HUES64 (cell line): ENCODE measurements at regions not wholly inside any gene's neighbourhood (a gene's known extent, or its start where the extent isn't known, plus 50 kb on each side); places are given as distances from the start of the nearest gene placed in this dataset.

Experiments
- H3K27ac ChIP-seq: 2 replicates; pipeline ENCODE4 v1.7.0; 2013; ENCODE audit warnings: low read depth, low read length, inconsistent platforms
- H3K27me3 ChIP-seq: 2 replicates; pipeline ENCODE4 v1.6.1; 2013; ENCODE audit warnings: mild to moderate bottlenecking, low read length; ENCODE audit not compliant: insufficient read depth
- H3K36me3 ChIP-seq: 2 replicates; pipeline ENCODE4 v1.6.1; 2013; ENCODE audit warnings: mild to moderate bottlenecking, low read length; ENCODE audit not compliant: insufficient read depth
- H3K4me1 ChIP-seq: 2 replicates; pipeline ENCODE4 v1.6.1; 2013; ENCODE audit warnings: mild to moderate bottlenecking, low read length, moderate library complexity; ENCODE audit not compliant: insufficient read depth
- H3K4me3 ChIP-seq: 2 replicates; pipeline ENCODE4 v1.5.1; 2013; ENCODE audit warnings: mild to moderate bottlenecking, low read length, moderate library complexity
- H3K9ac ChIP-seq: 2 replicates; pipeline ENCODE4 v1.6.1; 2013; ENCODE audit warnings: mild to moderate bottlenecking, low read depth, low read length
- H3K9me3 ChIP-seq: 2 replicates; pipeline ENCODE4 v1.6.1; 2013; ENCODE audit warnings: low read depth, low read length; ENCODE audit not compliant: insufficient read depth
- WGBS: fragments of 150-250, 120-280 bp; methylation state at CpG from one replicate; pipeline ENCODE4 v1.1.7; 2013; ENCODE audit warnings: missing lambda C conversion rate; 5-methylcytosine and 5-hydroxymethylcytosine counted together

- Histone ChIP-seq H3K27ac (peak overlapping the region; percentile 39; the same call in 1 of the 2 replicates), H3K9me3 (no peaks in the 10 kb centered on the region), H3K4me3 (no peak overlapping the region), H3K9ac (no peak overlapping the region), H3K27me3 (peaks cover 16% of the 10 kb centered on the region), H3K36me3 (no peaks in the 10 kb centered on the region), H3K4me1 (peaks cover 14% of the 10 kb centered on the region)
- WGBS: 7% methylated on average over 1 of the region's 1 CpG
Observed at GRCh38 chr18:64416990-64417389, 268.1 kb upstream of the LINC00305 start.

GRCh38 chr18:64415218-64415617, 266.3 kb upstream of the LINC00305 start:
- H3K9ac ChIP-seq: no peak overlapping the region
- H3K27me3 ChIP-seq: peaks cover 16% of the 10 kb centered on the region
- H3K9me3 ChIP-seq: no peaks in the 10 kb centered on the region
- no peak overlapping the region for H3K27ac ChIP-seq
- H3K4me1 ChIP-seq: peaks cover 19% of the 10 kb centered on the region
- no peak overlapping the region for H3K4me3 ChIP-seq
- no peaks in the 10 kb centered on the region for H3K36me3 ChIP-seq
- 88% methylated on average over 2 of the region's 2 CpGs for WGBS

DNA sequence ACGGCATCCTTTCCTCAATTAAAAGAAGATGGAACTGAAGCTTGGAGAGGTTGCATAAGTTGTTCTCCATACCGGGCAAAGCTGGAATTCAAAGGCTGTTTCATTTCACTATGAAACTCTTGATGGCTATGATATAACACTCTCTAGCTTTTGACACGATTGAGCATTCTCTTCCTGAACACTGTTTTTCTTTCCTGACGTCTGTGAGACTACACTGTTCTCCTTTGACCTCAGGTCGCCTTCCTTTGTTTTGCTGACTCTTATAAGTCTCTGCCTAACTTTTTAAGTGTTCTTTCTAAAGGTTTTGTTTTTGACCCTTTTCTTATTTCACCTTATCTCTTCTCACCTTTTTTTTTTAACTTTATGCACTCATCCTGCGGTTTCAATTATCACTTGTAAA, 261.8 kb upstream of the LINC00305 start:
- Histone ChIP-seq H3K4me1 (peaks cover 5% of the 10 kb centered on the region; the same call in 1 of the 2 replicates), H3K9ac (no peak overlapping the region), H3K36me3 (no peaks in the 10 kb centered on the region), H3K27ac (no peak overlapping the region), H3K4me3 (no peak overlapping the region), H3K27me3 (peaks cover 1% of the 10 kb centered on the region; the same call in 1 of the 2 replicates), H3K9me3 (no peaks in the 10 kb centered on the region)
- WGBS: 59% methylated on average over 6 of the region's 6 CpGs

GRCh38 chr18:64409511-64409910, 260.6 kb upstream of the LINC00305 start:
- no peak overlapping the region for H3K9ac ChIP-seq
- H3K27ac ChIP-seq: no peak overlapping the region
- H3K9me3 ChIP-seq: no peaks in the 10 kb centered on the region
- H3K27me3 ChIP-seq: no peaks in the 10 kb centered on the region
- H3K4me1 ChIP-seq: peaks cover 5% of the 10 kb centered on the region; the same call in 1 of the 2 replicates
- no peaks in the 10 kb centered on the region for H3K36me3 ChIP-seq
- H3K4me3 ChIP-seq: no peak overlapping the region

DNA sequence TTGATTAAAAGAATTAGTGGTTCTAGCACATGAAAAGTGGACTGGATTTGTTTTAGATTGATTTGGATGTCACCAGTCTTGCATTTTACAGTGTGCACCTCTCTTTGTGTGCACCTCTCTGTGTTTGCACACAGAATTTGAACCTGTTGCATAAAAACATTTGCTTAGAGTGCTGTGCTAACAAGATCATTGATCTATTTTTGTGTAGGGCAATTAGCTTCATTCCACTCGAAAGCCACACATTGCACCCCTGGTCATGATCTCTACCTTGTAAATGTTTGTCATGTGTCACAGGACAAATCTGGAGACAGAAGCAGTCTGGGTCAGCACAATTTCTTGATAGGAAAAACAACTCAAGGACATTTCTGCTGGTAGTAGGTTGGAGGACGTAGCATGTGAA, 258.7 kb upstream of the LINC00305 start:
- Histone ChIP-seq H3K4me1 (0 out of 2 replicates have a peak, but pooled peaks cover 5% of the 10 kb centered on the region), H3K27ac (no peak overlapping the region), H3K27me3 (no peaks in the 10 kb centered on the region), H3K4me3 (no peak overlapping the region), H3K9ac (no peak overlapping the region), H3K36me3 (no peaks in the 10 kb centered on the region), H3K9me3 (no peaks in the 10 kb centered on the region)
- 92% methylated on average over 2 of the region's 2 CpGs for WGBS

- no peak overlapping the region for H3K4me3 ChIP-seq
- WGBS: 93% methylated on average over 3 of the region's 4 CpGs
Observed at GRCh38 chr18:64405161-64405560, 256.3 kb upstream of the LINC00305 start.

DNA sequence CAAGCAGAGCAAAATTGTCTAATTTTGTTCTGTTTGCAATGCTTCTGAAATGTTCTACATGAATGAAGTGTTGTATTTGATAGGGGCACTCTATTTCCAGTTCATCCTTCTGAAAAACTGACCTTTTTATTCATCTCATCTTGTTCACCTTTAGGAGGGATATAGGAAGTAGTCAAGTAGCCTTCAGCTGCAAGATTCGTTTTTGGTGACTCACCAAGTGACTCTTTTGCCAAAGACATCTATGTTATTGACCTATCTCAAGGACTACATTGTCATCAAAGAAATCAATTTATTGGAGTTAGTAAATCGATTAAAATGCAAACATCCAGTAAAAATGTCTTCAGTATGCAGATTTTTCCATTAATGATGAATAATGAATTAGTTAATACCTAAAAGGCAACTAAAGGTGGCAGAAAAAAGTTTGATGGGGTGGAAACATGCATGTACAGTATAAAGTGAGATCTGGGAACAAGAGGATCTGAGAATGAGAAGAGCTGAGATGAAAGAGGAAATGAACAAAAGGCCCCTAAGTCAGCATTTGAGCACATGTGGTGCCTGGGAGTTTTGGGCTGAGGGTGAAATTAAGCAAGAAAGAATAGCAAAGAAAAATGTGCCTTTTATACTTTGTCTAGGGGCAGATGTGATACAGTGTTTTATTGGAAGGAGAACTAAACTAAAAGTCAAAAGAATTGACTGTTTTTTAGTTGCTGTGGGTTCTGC, 255.1 kb upstream of the LINC00305 start:
- H3K9me3 ChIP-seq: no peaks in the 10 kb centered on the region
- H3K9ac ChIP-seq: no peak overlapping the region
- no peaks in the 10 kb centered on the region for H3K36me3 ChIP-seq
- no peaks in the 10 kb centered on the region for H3K27me3 ChIP-seq
- no peak overlapping the region for H3K27ac ChIP-seq
- no peaks in the 10 kb centered on the region for H3K4me1 ChIP-seq
- no peak overlapping the region for H3K4me3 ChIP-seq
- WGBS: 83% methylated on average over 2 of the region's 2 CpGs

More at GRCh38 chr18:64405161-64405560, 256.3 kb upstream of the LINC00305 start:
- no peaks in the 10 kb centered on the region for H3K4me1 ChIP-seq
- H3K9me3 ChIP-seq: no peaks in the 10 kb centered on the region
- no peak overlapping the region for H3K9ac ChIP-seq
- no peaks in the 10 kb centered on the region for H3K27me3 ChIP-seq
- no peak overlapping the region for H3K27ac ChIP-seq
- no peaks in the 10 kb centered on the region for H3K36me3 ChIP-seq

GRCh38 chr18:64402636-64403035, 253.7 kb upstream of the LINC00305 start:
- H3K4me1 ChIP-seq: no peaks in the 10 kb centered on the region
- no peak overlapping the region for H3K27ac ChIP-seq
- WGBS: 89% methylated on average over 1 of the region's 1 CpG
- no peaks in the 10 kb centered on the region for H3K27me3 ChIP-seq
- H3K36me3 ChIP-seq: no peaks in the 10 kb centered on the region
- H3K4me3 ChIP-seq: no peak overlapping the region
- H3K9me3 ChIP-seq: no peaks in the 10 kb centered on the region
- H3K9ac ChIP-seq: no peak overlapping the region

DNA sequence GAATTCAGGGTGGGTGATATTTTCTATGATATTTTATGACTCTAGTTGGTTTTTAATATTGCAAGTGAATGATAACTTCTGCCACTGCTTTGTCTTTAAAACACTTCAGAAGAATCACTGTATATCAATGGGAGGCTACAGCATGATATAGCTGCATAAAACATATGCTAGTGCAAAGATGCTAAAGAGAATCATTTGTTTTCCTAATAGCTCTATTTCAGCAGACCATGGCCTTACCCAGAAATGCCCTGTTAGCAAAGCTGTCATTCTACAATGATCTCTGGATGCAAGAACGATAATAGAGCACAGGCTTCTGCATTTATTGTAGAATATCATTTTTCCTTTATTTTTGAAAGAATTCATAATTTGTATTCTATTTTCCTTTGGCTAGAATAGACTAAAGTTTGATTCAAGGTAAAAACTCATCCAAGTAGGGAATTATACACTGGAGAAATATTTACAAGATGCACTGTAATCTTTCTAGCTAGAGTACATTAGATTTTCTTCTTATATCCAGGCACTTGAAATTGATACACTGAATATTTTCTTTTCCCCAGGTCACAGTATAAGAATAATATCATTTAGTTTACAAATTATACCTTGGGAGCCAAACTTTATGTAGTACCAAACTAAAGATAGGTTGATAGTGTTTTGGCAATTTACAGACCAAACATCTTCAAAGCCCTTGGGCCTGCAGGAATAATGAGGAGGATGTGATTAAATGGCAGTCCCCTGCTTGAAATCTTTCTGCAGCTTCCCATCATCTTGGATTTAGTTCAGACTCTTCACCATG, 252.6 kb upstream of the LINC00305 start:
- Histone ChIP-seq H3K36me3 (no peaks in the 10 kb centered on the region), H3K9ac (no peak overlapping the region), H3K27ac (no peak overlapping the region), H3K9me3 (no peaks in the 10 kb centered on the region), H3K4me1 (no peaks in the 10 kb centered on the region), H3K4me3 (no peak overlapping the region), H3K27me3 (no peaks in the 10 kb centered on the region)
- WGBS: no CpG with 5 or more reads among the region's 1 CpG

DNA sequence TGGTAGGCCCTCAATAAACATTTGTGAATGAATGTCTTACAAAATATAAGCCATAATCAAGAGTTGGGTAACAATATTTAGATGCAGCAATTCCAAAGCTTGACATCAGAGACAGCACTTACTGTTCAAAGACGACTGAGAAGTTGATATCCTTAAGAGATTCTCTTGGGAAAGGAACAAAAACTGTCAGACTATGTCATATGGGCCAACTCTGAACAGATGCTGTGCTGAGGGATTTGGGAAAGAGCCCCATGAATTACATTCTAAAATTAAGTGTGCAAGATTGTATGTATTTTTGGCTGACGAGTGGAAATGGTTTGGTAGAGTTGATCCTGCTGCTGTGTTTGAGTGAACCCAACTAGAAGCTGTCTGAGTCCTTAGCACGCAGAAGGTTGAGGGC, 250.7 kb upstream of the LINC00305 start:
- no peak overlapping the region for H3K9ac ChIP-seq

GRCh38 chr18:64398320-64398719, 249.4 kb upstream of the LINC00305 start:
- H3K36me3 ChIP-seq: no peaks in the 10 kb centered on the region
- H3K9me3 ChIP-seq: no peaks in the 10 kb centered on the region
- H3K27ac ChIP-seq: no peak overlapping the region
- 79% methylated on average over 1 of the region's 1 CpG for WGBS
- no peaks in the 10 kb centered on the region for H3K27me3 ChIP-seq
- H3K4me1 ChIP-seq: no peaks in the 10 kb centered on the region
- no peak overlapping the region for H3K4me3 ChIP-seq
- no peak overlapping the region for H3K9ac ChIP-seq

More for the DNA sequence above, 250.7 kb upstream of the LINC00305 start:
- no peak overlapping the region for H3K4me3 ChIP-seq
- no peaks in the 10 kb centered on the region for H3K36me3 ChIP-seq
- no peaks in the 10 kb centered on the region for H3K9me3 ChIP-seq
- no peak overlapping the region for H3K27ac ChIP-seq
- H3K4me1 ChIP-seq: no peaks in the 10 kb centered on the region
- no peaks in the 10 kb centered on the region for H3K27me3 ChIP-seq
- WGBS: 91% methylated on average over 3 of the region's 3 CpGs
